Testis (tissue), 2 donors: ENCODE measurements at regions not wholly inside any gene's neighbourhood (a gene's known extent, or its start where the extent isn't known, plus 50 kb on each side); places are given as distances from the start of the nearest gene placed in this dataset.

ENCODE experiments used
- CTCF ChIP-seq, 3 experiments: fragments of 450-650 bp in 2 of 3; fragments of 200-600 bp in 1 of 3; sonication (generic) in 1 of 3; IDR thresholded peaks; one replicate each; pipeline ENCODE4 v1.5.1; 2016 to 2019; ENCODE audit warnings: antibody characterized with exemption in 3 of 3, mild to moderate bottlenecking in 2 of 3, moderate library complexity in 1 of 3
- POLR2A ChIP-seq: fragments of 450-650 bp; IDR thresholded peaks from one replicate; pipeline ENCODE4 v1.6.1; 2017; ENCODE audit warnings: antibody characterized with exemption, mild to moderate bottlenecking, moderate library complexity

- TF ChIP-seq POLR2A (no peak), CTCF (IDR thresholded peaks at IDR 0.05) (no peak)
Measured at GRCh38 chr4:133866328-133866699, 335.3 kb downstream of the PABPC4L start.
